BLaER1 (cell line): ENCODE measurements at regions not wholly inside any gene's neighbourhood (a gene's known extent, or its start where the extent isn't known, plus 50 kb on each side); places are given as distances from the start of the nearest gene placed in this dataset.
"Not testable (repeated sequence)": the region's sequence is repeated elsewhere in the genome, so short reads cannot be mapped to it uniquely, and the experiment has no call there.

Experiments
- H3K27ac ChIP-seq: shearing (Covaris generic); formaldehyde crosslinking; 2 replicates; pipeline ENCODE4 v1.8.1; 2022
- H3K27me3 ChIP-seq: shearing (Covaris generic); formaldehyde crosslinking; 2 replicates; pipeline ENCODE4 v1.8.1; 2022
- H3K36me3 ChIP-seq: shearing (Covaris generic); formaldehyde crosslinking; 2 replicates; pipeline ENCODE4 v1.8.1; 2022
- H3K4me1 ChIP-seq: shearing (Covaris generic); formaldehyde crosslinking; 2 replicates; pipeline ENCODE4 v1.8.1; 2022
- H3K4me2 ChIP-seq: shearing (Covaris generic); formaldehyde crosslinking; 2 replicates; pipeline ENCODE4 v1.8.1; 2022
- H3K4me3 ChIP-seq: shearing (Covaris generic); formaldehyde crosslinking; 2 replicates; pipeline ENCODE4 v1.8.1; 2022
- H3K9ac ChIP-seq: shearing (Covaris generic); formaldehyde crosslinking; 2 replicates; pipeline ENCODE4 v1.8.1; 2022
- H3K9me3 ChIP-seq: shearing (Covaris generic); formaldehyde crosslinking; 2 replicates; pipeline ENCODE4 v1.8.1; 2022
- H4K20me1 ChIP-seq: shearing (Covaris generic); formaldehyde crosslinking; 2 replicates; pipeline ENCODE4 v1.8.1; 2022
- Cebpa-rat ChIP-seq: shearing (Covaris generic); IDR thresholded peaks from 2 replicates; pipeline ENCODE4 v1.8.1; 2022

- H4K20me1 ChIP-seq, result no peaks in the 10 kb centered on the region
- no peaks in the 10 kb centered on the region for H3K27me3 ChIP-seq
- no peak for TF ChIP-seq Cebpa-rat
- H3K4me3 ChIP-seq, result no peak overlapping the region
- H3K4me1 ChIP-seq, result no peaks in the 10 kb centered on the region
- H3K27ac ChIP-seq, result no peak overlapping the region
- H3K36me3 ChIP-seq, result no peaks in the 10 kb centered on the region
- no peak overlapping the region for H3K9ac ChIP-seq
- H3K9me3 ChIP-seq, result no peaks in the 10 kb centered on the region
- H3K4me2 ChIP-seq, result no peak overlapping the region
These were observed 73.4 kb upstream of the PKN2 start for GRCh38 chr1:88610687-88611086.

- no peak overlapping the region for H3K9ac ChIP-seq
- H3K4me1 ChIP-seq, result no peaks in the 10 kb centered on the region
- no peaks in the 10 kb centered on the region for H3K27me3 ChIP-seq
These were observed 71.8 kb upstream of the PKN2 start for GRCh38 chr1:88612292-88612691.

DNA sequence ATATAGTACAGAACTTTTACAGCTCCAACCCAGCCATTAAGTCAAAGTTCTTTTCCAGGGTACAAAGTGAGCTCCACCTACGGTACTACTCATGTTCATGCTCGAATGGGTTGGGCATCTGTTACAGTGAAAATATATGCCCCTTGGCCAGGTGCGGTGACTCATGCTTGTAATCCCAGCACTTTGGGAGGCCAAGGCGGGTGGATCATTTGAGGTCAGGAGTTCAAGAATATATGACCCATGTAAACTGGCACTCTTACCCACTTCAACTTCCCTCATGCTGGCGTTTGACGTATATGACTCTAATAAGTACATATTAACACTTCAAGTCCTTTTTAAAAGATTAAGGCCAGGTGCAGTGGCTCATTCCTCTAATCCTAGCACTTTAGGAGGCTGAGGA lies 71.3 kb upstream of the PKN2 start:
- H3K36me3 ChIP-seq, result no peaks in the 10 kb centered on the region
- H3K4me3 ChIP-seq, result no peak overlapping the region
- TF ChIP-seq Cebpa-rat, result no peak
- H3K4me2 ChIP-seq, result no peak overlapping the region
- H4K20me1 ChIP-seq, result no peaks in the 10 kb centered on the region
- H3K27ac ChIP-seq, result no peak overlapping the region
- H3K4me1 ChIP-seq, result no peaks in the 10 kb centered on the region
- no peaks in the 10 kb centered on the region for H3K27me3 ChIP-seq
- H3K9me3 ChIP-seq, result peaks cover 8% of the 10 kb centered on the region
- H3K9ac ChIP-seq, result no peak overlapping the region

More at GRCh38 chr1:88612292-88612691, 71.8 kb upstream of the PKN2 start:
- H3K9me3 ChIP-seq, result peaks cover 3% of the 10 kb centered on the region
- H3K27ac ChIP-seq, result no peak overlapping the region
- no peak overlapping the region for H3K4me2 ChIP-seq
- TF ChIP-seq Cebpa-rat, result no peak
- H3K4me3 ChIP-seq, result no peak overlapping the region
- H3K36me3 ChIP-seq, result no peaks in the 10 kb centered on the region
- H4K20me1 ChIP-seq, result no peaks in the 10 kb centered on the region

GRCh38 chr1:88618331-88618730 lies 65.7 kb upstream of the PKN2 start:
- Histone ChIP-seq H3K4me1 (no peaks in the 10 kb centered on the region), H3K9me3 (peaks cover 42% of the 10 kb centered on the region), H3K27me3 (no peaks in the 10 kb centered on the region)

DNA sequence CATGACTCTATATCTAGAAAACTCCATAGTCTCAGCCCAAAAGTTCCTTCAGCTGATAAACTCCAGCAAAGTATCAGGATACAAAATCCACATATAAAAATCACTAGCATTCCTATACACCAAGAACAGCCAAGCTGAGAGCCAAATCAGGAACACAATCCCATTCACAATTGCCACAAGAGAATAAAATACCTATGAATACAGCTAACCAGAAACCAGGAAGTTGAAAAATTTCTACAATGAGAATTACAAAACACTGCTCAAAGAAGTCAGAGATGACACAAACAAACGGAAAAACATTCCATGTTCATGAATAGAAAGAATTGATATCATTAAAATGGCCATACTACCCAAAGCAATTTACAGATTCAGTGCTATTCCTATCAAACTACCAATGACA lies 61.0 kb upstream of the PKN2 start:
- H3K27ac ChIP-seq, H3K4me3 ChIP-seq, H3K4me1 ChIP-seq, H4K20me1 ChIP-seq, H3K36me3 ChIP-seq, H3K27me3 ChIP-seq, H3K4me2 ChIP-seq, H3K9ac ChIP-seq: not testable (repeated sequence)
- peaks cover 31% of the 10 kb centered on the region for H3K9me3 ChIP-seq

More at GRCh38 chr1:88618331-88618730, 65.7 kb upstream of the PKN2 start:
- Histone ChIP-seq H4K20me1 (no peaks in the 10 kb centered on the region), H3K27ac (no peak overlapping the region), H3K4me3 (no peak overlapping the region), H3K36me3 (no peaks in the 10 kb centered on the region), H3K9ac (no peak overlapping the region), H3K4me2 (no peak overlapping the region)
- no peak for TF ChIP-seq Cebpa-rat
